ENCODE measurements at regions not wholly inside any gene's neighbourhood (a gene's known extent, or its start where the extent isn't known, plus 50 kb on each side); places are given as distances from the start of the nearest gene placed in this dataset.
"Not testable (repeated sequence)": the region's sequence is repeated elsewhere in the genome, so short reads cannot be mapped to it uniquely, and the experiment has no call there.

DNA sequence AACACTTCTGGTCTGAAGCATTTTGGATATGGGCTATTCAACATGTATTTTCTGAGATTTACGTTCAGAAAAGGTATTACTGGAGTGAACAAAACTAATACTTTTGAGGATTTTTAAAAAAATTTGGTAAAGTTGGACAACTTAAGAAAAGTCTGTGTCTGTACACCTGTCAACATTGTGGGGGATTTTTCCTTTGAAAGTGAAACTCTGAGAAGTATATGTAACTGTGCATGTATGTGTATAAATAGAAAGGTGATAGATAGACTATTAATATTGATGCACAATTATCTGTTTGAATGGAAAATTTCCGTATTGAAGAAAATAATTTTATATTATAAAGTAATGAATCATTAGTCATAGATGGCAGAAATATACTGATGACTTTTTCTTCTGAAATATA lies 312.8 kb upstream of the MDGA2 start:
- no peak for ATAC-seq (replicated peaks)
- no peaks in the 10 kb centered on the region for H3K27me3 Mint-ChIP-seq
- H3K4me3 Mint-ChIP-seq: no peak overlapping the region
- H3K4me1 Mint-ChIP-seq: no peaks in the 10 kb centered on the region
- no peaks in the 10 kb centered on the region for H3K36me3 Mint-ChIP-seq (ENCODE audit: low read depth)
- no peak overlapping the region for H3K27ac Mint-ChIP-seq
- peaks cover 4% of the 10 kb centered on the region for H3K9me3 Mint-ChIP-seq

GRCh38 chr14:47978871-47979270 lies 303.5 kb upstream of the MDGA2 start:
- Mint-ChIP-seq H3K36me3 (ENCODE audit: low read depth) (no peaks in the 10 kb centered on the region), H3K9me3 (peaks cover 5% of the 10 kb centered on the region), H3K27ac (no peak overlapping the region), H3K27me3 (no peaks in the 10 kb centered on the region), H3K4me1 (no peaks in the 10 kb centered on the region), H3K4me3 (no peak overlapping the region)
- no peak for ATAC-seq (replicated peaks)

- no peak for ATAC-seq (replicated peaks)
- Mint-ChIP-seq H3K27me3 (no peaks in the 10 kb centered on the region), H3K9me3 (peaks cover 11% of the 10 kb centered on the region), H3K4me3 (no peak overlapping the region), H3K36me3 (ENCODE audit: low read depth) (no peaks in the 10 kb centered on the region), H3K27ac (no peak overlapping the region), H3K4me1 (no peaks in the 10 kb centered on the region)
Measured at GRCh38 chr14:47976139-47976538, 300.7 kb upstream of the MDGA2 start.

GRCh38 chr14:47966076-47966810 lies 290.8 kb upstream of the MDGA2 start:
- H3K27ac Mint-ChIP-seq: no peak overlapping the region
- no peaks in the 10 kb centered on the region for H3K4me1 Mint-ChIP-seq
- H3K27me3 Mint-ChIP-seq: no peaks in the 10 kb centered on the region
- no peak overlapping the region for H3K4me3 Mint-ChIP-seq
- no peaks in the 10 kb centered on the region for H3K36me3 Mint-ChIP-seq (ENCODE audit: low read depth)
- H3K9me3 Mint-ChIP-seq: peaks cover 9% of the 10 kb centered on the region
- ATAC-seq (replicated peaks): no peak

DNA sequence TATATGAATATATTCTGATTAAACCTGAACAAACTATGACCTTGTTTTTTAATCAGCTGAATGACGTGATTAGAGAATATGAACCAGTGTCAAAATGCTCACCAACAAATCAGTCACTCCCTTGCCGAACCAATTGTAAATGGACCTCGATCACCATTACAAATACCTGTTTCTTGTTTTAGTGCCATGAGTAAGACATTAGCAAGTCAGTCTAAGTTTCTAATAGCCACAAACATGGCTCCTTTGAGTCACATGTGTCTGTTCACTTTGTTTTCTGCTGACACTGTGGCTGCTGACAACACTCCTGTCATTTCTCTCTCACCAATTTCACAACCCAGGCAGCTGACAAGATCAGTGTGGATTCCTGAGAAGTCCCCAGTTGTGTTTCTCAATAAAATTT lies 286.2 kb upstream of the MDGA2 start:
- Mint-ChIP-seq H3K27ac (no peak overlapping the region), H3K36me3 (ENCODE audit: low read depth) (no peaks in the 10 kb centered on the region)
- no peak for ATAC-seq (replicated peaks)

DNA sequence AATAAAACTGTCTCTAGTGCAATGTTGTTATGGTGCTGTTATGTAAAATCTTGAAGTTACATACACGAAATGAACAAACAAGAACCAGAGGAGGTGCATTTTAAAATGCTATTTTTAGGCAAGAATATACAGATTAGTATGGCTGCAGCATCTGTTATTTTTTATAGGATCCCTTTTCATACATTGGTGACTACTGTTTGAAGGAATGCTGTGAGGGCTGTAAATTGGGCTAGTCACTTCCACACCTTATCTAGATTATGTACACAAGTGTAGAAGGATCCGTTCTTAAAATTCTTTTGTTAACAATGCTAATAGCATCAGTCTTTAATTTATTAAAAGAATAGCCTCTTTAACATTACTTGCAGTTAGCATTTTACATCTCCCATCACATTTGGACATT lies 284.3 kb upstream of the MDGA2 start:
- ATAC-seq (replicated peaks): no peak
- no peak overlapping the region for H3K4me3 Mint-ChIP-seq
- H3K27me3 Mint-ChIP-seq: no peaks in the 10 kb centered on the region
- no peaks in the 10 kb centered on the region for H3K36me3 Mint-ChIP-seq (ENCODE audit: low read depth)
- no peaks in the 10 kb centered on the region for H3K4me1 Mint-ChIP-seq
- H3K27ac Mint-ChIP-seq: no peak overlapping the region
- peaks cover 4% of the 10 kb centered on the region for H3K9me3 Mint-ChIP-seq

More for the DNA sequence above, 286.2 kb upstream of the MDGA2 start:
- Mint-ChIP-seq H3K4me1 (no peaks in the 10 kb centered on the region), H3K27me3 (no peaks in the 10 kb centered on the region), H3K9me3 (peaks cover 8% of the 10 kb centered on the region), H3K4me3 (no peak overlapping the region)

DNA sequence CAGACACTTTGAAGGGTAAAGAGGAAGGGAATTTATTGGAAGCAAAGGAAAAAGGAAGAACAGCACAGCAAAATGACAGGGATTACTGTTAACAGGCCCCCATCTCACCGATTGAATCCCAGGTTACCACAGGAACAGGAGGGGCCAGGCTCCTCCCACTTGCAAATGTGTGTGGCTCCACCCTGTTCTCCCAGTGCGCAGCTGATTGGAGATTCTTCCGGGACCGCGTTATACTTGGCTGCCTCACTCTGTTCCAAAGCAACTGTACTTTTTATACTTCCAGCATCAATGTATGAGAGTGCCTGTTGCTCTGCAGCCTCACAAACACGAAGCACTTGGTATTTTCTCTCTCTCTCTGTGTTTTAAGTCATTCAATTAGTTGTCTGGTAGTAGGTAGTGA lies 273.6 kb upstream of the MDGA2 start:
- no peak for ATAC-seq (replicated peaks)
- Mint-ChIP-seq H3K27me3 (no peaks in the 10 kb centered on the region), H3K27ac (no peak overlapping the region), H3K4me1 (no peaks in the 10 kb centered on the region), H3K4me3 (no peak overlapping the region), H3K9me3 (peaks cover 4% of the 10 kb centered on the region), H3K36me3 (ENCODE audit: low read depth) (no peaks in the 10 kb centered on the region)

DNA sequence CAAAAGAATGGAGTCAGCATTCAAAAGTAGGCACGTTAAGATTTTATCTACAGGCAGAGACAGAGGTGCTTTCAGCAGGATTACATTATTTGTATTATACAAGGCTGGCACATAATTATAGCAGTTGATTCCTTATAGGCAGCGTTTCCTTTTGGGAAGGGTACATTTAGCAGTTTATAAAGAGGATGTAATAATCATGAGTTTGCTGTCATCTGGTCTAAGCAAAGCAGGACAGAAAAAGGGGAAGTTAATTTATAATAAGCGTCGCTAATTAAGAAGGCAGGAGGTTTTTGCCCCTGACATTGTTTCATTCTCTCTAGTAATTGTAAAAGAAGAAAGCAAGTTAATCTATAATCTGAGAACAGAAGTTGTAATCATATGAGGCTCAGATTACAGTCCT lies 259.9 kb upstream of the MDGA2 start:
- Mint-ChIP-seq H3K36me3 (ENCODE audit: low read depth) (no peaks in the 10 kb centered on the region), H3K27me3 (no peaks in the 10 kb centered on the region), H3K9me3 (peaks cover 13% of the 10 kb centered on the region), H3K4me3 (no peak overlapping the region), H3K27ac (no peak overlapping the region), H3K4me1 (no peaks in the 10 kb centered on the region)
- no peak for ATAC-seq (replicated peaks)

DNA sequence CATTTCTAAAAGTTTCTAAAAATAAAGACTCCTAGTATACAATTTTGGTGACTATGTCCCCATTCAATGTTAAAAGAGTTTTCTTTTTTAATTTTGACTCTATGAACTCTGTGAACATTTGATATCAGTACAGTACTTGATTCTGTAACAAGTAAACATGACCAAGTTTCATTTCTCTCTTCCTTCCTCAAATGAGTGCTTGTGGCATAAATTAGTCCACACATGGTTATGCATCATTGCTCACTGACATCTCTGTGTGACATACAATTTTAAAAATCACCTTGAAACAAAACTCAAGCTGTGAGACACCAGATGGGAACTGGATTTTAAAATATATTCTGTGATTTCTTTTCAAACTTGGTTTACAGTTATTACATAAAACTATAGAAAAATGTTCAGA lies 253.9 kb upstream of the MDGA2 start:
- H3K4me1 Mint-ChIP-seq: no peaks in the 10 kb centered on the region
- ATAC-seq (replicated peaks): no peak
- no peaks in the 10 kb centered on the region for H3K27me3 Mint-ChIP-seq
- H3K27ac Mint-ChIP-seq: no peak overlapping the region
- peaks cover 17% of the 10 kb centered on the region for H3K9me3 Mint-ChIP-seq
- no peaks in the 10 kb centered on the region for H3K36me3 Mint-ChIP-seq (ENCODE audit: low read depth)
- no peak overlapping the region for H3K4me3 Mint-ChIP-seq

DNA sequence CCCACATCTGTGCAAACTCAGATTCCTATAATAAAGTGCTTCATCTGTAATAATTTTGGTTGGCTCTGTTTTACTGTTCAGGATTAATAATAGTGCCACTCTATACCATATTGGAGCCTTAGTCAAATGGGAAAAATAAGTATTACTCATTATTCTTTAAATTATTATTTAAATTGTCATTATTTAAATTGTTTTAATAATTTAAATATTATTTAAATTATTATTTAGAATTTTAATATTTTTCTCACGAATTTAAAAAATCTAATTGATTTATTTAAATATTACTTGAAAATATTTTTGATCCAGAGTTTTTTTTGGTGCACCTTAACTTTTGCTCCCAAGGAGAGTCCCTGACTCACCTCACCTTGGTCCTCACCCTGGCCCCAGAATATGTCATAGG lies 245.7 kb upstream of the MDGA2 start:
- H3K4me1 Mint-ChIP-seq: no peaks in the 10 kb centered on the region
- H3K27me3 Mint-ChIP-seq: no peaks in the 10 kb centered on the region
- no peaks in the 10 kb centered on the region for H3K36me3 Mint-ChIP-seq (ENCODE audit: low read depth)

DNA sequence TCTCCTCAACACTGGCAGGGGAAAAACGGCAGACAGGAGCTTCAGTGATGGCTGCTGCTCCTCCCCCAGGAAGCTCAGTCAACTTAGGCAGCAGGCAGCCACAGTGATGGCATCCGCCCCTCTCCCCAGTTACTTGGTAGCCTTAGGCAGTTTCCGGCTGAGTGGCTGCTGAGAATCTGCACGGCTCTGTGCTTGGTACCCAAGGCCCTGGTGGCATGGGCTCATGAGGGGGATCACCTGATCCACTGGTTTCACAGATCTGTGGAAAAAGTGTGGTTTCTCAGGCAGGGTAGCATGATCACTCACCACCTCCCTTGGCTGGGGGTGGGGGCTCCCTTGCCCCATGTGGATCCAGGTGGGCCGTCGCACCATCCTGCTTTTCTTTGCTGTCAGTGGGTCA lies 244.6 kb upstream of the MDGA2 start:
- no peak overlapping the region for H3K27ac Mint-ChIP-seq

More for the DNA sequence above, 245.7 kb upstream of the MDGA2 start:
- H3K4me3 Mint-ChIP-seq: no peak overlapping the region
- H3K27ac Mint-ChIP-seq: no peak overlapping the region
- ATAC-seq (replicated peaks): no peak
- no peaks in the 10 kb centered on the region for H3K9me3 Mint-ChIP-seq

DNA sequence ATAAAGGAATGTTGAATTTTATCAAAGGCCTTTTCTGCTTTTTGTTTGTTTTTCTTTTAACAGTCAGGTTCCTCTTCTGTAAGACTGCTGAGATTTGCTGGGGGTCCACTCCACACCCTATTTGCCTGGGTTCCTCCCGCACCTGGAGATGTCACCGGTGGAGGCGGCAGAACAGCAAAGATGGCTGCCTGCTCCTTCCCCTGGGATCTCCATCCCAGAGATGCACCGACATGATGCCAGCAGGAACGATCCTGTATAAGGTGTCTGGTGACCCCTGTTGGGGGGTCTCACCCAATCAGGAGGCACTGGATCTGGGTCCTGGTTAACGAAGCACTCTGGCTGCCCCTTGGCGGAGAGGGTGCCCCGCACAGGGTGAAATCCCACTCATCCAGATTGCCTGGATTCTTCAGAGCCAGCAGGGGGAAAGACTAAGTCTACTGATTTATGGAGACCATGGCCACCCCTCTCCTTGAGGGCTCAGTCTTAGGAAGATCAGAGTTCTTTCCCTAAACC lies 244.0 kb upstream of the MDGA2 start:
- Mint-ChIP-seq H3K27me3 (no peaks in the 10 kb centered on the region), H3K4me3 (no peak overlapping the region), H3K27ac (no peak overlapping the region), H3K9me3 (no peaks in the 10 kb centered on the region), H3K4me1 (no peaks in the 10 kb centered on the region), H3K36me3 (ENCODE audit: low read depth) (no peaks in the 10 kb centered on the region)
- no peak for ATAC-seq (replicated peaks)

More for the DNA sequence above, 244.6 kb upstream of the MDGA2 start:
- Mint-ChIP-seq H3K36me3 (ENCODE audit: low read depth) (no peaks in the 10 kb centered on the region), H3K27me3 (no peaks in the 10 kb centered on the region), H3K4me1 (no peaks in the 10 kb centered on the region), H3K4me3 (no peak overlapping the region), H3K9me3 (no peaks in the 10 kb centered on the region)
- no peak for ATAC-seq (replicated peaks)

DNA sequence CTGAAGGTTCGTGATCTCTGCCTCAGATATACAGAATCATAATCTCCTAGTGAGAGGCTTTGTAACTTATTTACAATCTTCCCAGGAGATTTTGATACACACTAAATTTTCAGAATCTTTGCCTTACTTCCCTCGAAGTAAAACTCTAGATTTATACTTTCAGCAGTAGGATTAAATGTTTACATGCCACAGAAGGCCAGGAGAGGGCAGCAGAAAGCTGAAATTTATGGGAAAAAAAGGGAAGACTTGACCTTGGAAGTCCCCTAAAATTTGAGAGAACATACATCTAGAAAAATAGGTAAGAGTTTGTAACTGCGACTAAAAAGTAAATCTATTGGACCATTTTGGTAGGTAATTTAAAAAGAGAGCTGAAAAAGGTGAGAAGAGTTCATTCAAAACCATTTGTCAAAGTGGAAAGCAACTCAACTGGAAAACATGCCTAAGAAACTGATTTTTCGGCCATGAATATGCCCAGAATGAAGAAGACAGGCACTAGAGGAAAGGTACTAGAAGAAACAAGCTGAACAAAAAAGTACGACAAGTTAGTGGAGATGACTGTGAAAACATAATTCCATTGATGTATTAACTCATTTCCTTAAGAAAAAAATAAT lies 242.0 kb upstream of the MDGA2 start:
- Mint-ChIP-seq H3K27me3 (no peaks in the 10 kb centered on the region), H3K27ac (no peak overlapping the region), H3K9me3 (peaks cover 4% of the 10 kb centered on the region), H3K4me1 (no peaks in the 10 kb centered on the region), H3K36me3 (ENCODE audit: low read depth) (no peaks in the 10 kb centered on the region), H3K4me3 (no peak overlapping the region)
- no peak for ATAC-seq (replicated peaks)

- H3K4me1 Mint-ChIP-seq; H3K27ac Mint-ChIP-seq; H3K36me3 Mint-ChIP-seq (ENCODE audit: low read depth); H3K4me3 Mint-ChIP-seq; H3K9me3 Mint-ChIP-seq; ATAC-seq (replicated peaks); H3K27me3 Mint-ChIP-seq: not testable (repeated sequence)
Measured at GRCh38 chr14:47901141-47901540, 225.7 kb upstream of the MDGA2 start.

- H3K36me3 Mint-ChIP-seq (ENCODE audit: low read depth): no peaks in the 10 kb centered on the region
- no peaks in the 10 kb centered on the region for H3K27me3 Mint-ChIP-seq
- H3K4me3 Mint-ChIP-seq: no peak overlapping the region
- no peaks in the 10 kb centered on the region for H3K4me1 Mint-ChIP-seq
- no peak for ATAC-seq (replicated peaks)
- no peak overlapping the region for H3K27ac Mint-ChIP-seq
- peaks cover 9% of the 10 kb centered on the region for H3K9me3 Mint-ChIP-seq
Measured at GRCh38 chr14:47899685-47900084, 224.3 kb upstream of the MDGA2 start.

Measured in activated T-helper 17 cell treated with anti-CD3 and anti-CD28 coated beads, Interleukin-2, amount 50 U/mL, for 72 hours (primary cell).